Liver (tissue), 8 donors: ENCODE measurements at regions not wholly inside any gene's neighbourhood (a gene's known extent, or its start where the extent isn't known, plus 50 kb on each side); places are given as distances from the start of the nearest gene placed in this dataset.

Experiments used
- DNase-seq: peaks from one replicate; pipeline ENCODE4 v3.0.0-alpha.2; 2017; ENCODE audit warnings: low spot score
- H3K27ac ChIP-seq, 2 donors: one replicate each; pipeline ENCODE4 v1.7.0; 2013; ENCODE audit warnings: inconsistent platforms in 2 of 2, low read length in 2 of 2, control low read depth in 1 of 2, low read depth in 1 of 2, mild to moderate bottlenecking in 1 of 2
- H3K27me3 ChIP-seq, 4 donors: one replicate each; pipeline versions ENCODE4 v1.6.1 to v1.7.0; 2013; ENCODE audit warnings: low read length in 3 of 4, inconsistent platforms in 1 of 4, mild to moderate bottlenecking in 1 of 4, moderate library complexity in 1 of 4; ENCODE audit not compliant: control insufficient read depth in 4 of 4, insufficient read depth in 4 of 4
- H3K36me3 ChIP-seq, 4 donors: one replicate each; pipeline versions ENCODE4 v1.6.1 to v1.7.0; 2013; ENCODE audit warnings: low read length in 3 of 4, mild to moderate bottlenecking in 3 of 4, low read depth in 1 of 4, moderate library complexity in 1 of 4; ENCODE audit not compliant: control insufficient read depth in 4 of 4, insufficient read depth in 3 of 4
- H3K4me1 ChIP-seq, 4 donors: one replicate each; pipeline versions ENCODE4 v1.6.1 to v1.7.0; 2013; ENCODE audit warnings: low read length in 3 of 4, mild to moderate bottlenecking in 3 of 4, moderate library complexity in 1 of 4; ENCODE audit not compliant: control insufficient read depth in 4 of 4, insufficient read depth in 4 of 4
- H3K4me3 ChIP-seq, 3 donors: one replicate each; pipeline versions ENCODE4 v1.6.1 to v1.7.0; 2013; ENCODE audit warnings: low read length in 3 of 3, control low read depth in 1 of 3, low read depth in 1 of 3, mild to moderate bottlenecking in 1 of 3
- H3K9ac ChIP-seq, 2 donors: one replicate each; pipeline ENCODE4 v1.7.0; 2013; ENCODE audit warnings: low read length in 2 of 2, mild to moderate bottlenecking in 2 of 2, moderate library complexity in 2 of 2, control low read depth in 1 of 2, low read depth in 1 of 2
- H3K9me3 ChIP-seq, 4 donors: one replicate each; pipeline versions ENCODE4 v1.6.1 to v1.7.0; 2013; ENCODE audit warnings: low read length in 3 of 4; ENCODE audit not compliant: control insufficient read depth in 4 of 4
- EGR1 ChIP-seq, 2 donors: IDR thresholded peaks; 2 replicates each; pipeline ENCODE4 v1.6.1; 2016 to 2018; ENCODE audit warnings: antibody characterized with exemption in 2 of 2, low read depth in 2 of 2
- FOXA1 ChIP-seq: IDR thresholded peaks from 2 replicates; pipeline ENCODE4 v1.6.1; 2016; ENCODE audit warnings: antibody characterized with exemption
- FOXA2 ChIP-seq: IDR thresholded peaks from 2 replicates; pipeline ENCODE4 v1.6.1; 2016; ENCODE audit warnings: antibody characterized with exemption
- GABPA ChIP-seq, 2 donors: IDR thresholded peaks in 1 of 2; conservative IDR thresholded peaks in 1 of 2; 2 replicates each; pipeline ENCODE4 v1.6.1; 2016; ENCODE audit warnings: antibody characterized with exemption in 2 of 2, mild to moderate bottlenecking in 1 of 2, moderate library complexity in 1 of 2
- HNF4A ChIP-seq, 2 donors: conservative IDR thresholded peaks; 2 replicates each; pipeline ENCODE4 v1.6.1; 2016; ENCODE audit warnings: antibody characterized with exemption in 2 of 2, mild to moderate bottlenecking in 2 of 2
- HNF4G ChIP-seq: IDR thresholded peaks from 2 replicates; pipeline ENCODE4 v1.6.1; 2016; ENCODE audit warnings: antibody characterized with exemption
- JUND ChIP-seq, 2 donors: IDR thresholded peaks; 2 replicates each; pipeline ENCODE4 v1.6.1; 2016; ENCODE audit warnings: antibody characterized with exemption in 2 of 2
- NR2F2 ChIP-seq: IDR thresholded peaks from 2 replicates; pipeline ENCODE4 v1.6.1; 2016; ENCODE audit warnings: antibody characterized with exemption
- RAD21 ChIP-seq, 2 donors: IDR thresholded peaks; 2 replicates each; pipeline ENCODE4 v1.6.1; 2016; ENCODE audit warnings: antibody characterized with exemption in 2 of 2, mild to moderate bottlenecking in 2 of 2
- RXRA ChIP-seq, 2 donors: IDR thresholded peaks; 2 replicates each; pipeline ENCODE4 v1.6.1; 2017 to 2018; ENCODE audit warnings: antibody characterized with exemption in 2 of 2, mild to moderate bottlenecking in 1 of 2
- SP1 ChIP-seq: IDR thresholded peaks from 2 replicates; pipeline ENCODE4 v1.6.1; 2018; ENCODE audit warnings: antibody characterized with exemption, mild to moderate bottlenecking
- TAF1 ChIP-seq: conservative IDR thresholded peaks from 2 replicates; pipeline ENCODE4 v1.6.1; 2016; ENCODE audit warnings: antibody characterized with exemption, mild to moderate bottlenecking
- YY1 ChIP-seq: IDR thresholded peaks from 2 replicates; pipeline ENCODE4 v1.6.1; 2016; ENCODE audit warnings: antibody characterized with exemption, mild to moderate bottlenecking
- WGBS: extraction: QIAGEN DNeasy Blood & Tissue Kit; methylation state at CpG from one replicate; pipeline ENCODE4 v1.1.7; 2013; 5-methylcytosine and 5-hydroxymethylcytosine counted together
- TF ChIP-seq, protein P1 (sequence below): IDR thresholded peaks from 2 replicates; pipeline ENCODE4 v1.6.1; 2016; ENCODE audit warnings: antibody characterized with exemption
- TF ChIP-seq, protein P2 (sequence below): IDR thresholded peaks from 2 replicates; pipeline ENCODE4 v1.6.1; 2016; ENCODE audit warnings: antibody characterized with exemption
- TF ChIP-seq, protein P3 (sequence below): IDR thresholded peaks from 2 replicates; pipeline ENCODE4 v1.6.1; 2016; ENCODE audit warnings: antibody characterized with exemption
- TF ChIP-seq, protein P4 (sequence below): IDR thresholded peaks from 2 replicates; pipeline ENCODE4 v1.6.1; 2016; ENCODE audit warnings: antibody characterized with exemption, mild to moderate bottlenecking
- TF ChIP-seq, protein P5 (sequence below): fragments of 150-350 bp; IDR thresholded peaks from 2 replicates; pipeline ENCODE4 v1.5.1; 2017; ENCODE audit warnings: improper control_type of control experiment, low read depth, low read length; ENCODE audit not compliant: missing input control
- donor health status: healthy.
- donor health status: healthy.
- donor health status: healthy.
- donor health status: healthy.
- donor health status: healthy.

DNA sequence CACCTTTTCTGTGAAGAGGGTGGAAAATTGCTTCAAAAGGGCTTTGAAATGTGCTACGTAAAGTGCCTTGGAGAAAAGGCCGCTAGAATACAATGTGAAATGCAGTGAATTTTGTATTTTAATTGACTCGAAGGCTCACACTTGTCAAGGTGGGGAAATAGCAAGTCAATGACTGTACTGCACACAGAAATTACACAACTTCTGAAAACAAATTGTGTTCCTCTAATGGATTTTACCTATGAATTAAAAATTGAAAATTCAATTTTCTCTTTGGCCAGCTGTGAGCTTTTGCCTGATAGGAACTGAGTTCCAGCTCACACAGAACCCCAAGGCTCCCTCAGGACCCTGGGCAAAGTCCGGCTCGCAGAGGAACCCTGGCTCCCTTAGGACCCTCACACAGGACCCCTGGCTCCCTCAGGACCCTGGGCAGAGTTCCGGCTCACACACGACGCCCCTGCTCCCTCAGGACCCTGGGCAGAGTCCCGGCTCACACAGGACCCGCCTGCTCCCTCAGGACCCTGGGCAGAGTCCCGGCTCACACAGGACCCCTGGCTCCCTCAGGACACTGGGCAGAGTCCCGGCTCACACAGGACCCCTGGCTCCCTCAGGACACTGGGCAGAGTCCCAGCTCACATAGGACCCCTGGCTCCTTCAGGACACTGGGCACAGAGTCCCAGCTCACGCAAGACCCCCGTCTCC, 324.9 kb downstream of the UQCRFS1 start (continued):
- TF ChIP-seq SP1 (no peak), GABPA (IDR thresholded peaks at IDR 0.05 in 1 of 2, conservative IDR thresholded peaks at IDR 0.05 in 1 of 2) (no peak)
- TF ChIP-seq, protein P1, sequence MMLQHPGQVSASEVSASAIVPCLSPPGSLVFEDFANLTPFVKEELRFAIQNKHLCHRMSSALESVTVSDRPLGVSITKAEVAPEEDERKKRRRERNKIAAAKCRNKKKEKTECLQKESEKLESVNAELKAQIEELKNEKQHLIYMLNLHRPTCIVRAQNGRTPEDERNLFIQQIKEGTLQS: no peak
- TF ChIP-seq, protein P2, sequence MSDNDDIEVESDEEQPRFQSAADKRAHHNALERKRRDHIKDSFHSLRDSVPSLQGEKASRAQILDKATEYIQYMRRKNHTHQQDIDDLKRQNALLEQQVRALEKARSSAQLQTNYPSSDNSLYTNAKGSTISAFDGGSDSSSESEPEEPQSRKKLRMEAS: no peak

DNA sequence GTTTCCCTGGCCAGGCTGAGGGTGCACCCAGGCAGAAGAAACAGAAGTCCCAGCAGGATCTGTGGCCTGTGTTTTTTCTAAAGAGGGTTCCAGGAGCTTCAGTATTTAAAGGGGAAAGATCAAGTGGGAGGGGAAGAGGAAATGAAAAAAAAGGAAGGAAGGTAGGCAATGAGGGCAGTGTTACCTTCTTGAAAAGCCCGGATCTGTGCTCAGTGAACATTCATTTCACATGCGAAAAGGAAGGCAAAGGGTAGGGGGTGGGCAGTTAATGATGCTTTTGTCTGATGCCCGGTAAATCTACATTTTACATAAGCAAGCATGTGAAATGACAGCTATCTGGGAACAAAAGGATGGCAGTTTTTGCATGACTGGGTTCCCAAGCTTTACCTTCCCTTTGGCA, 326.2 kb downstream of the UQCRFS1 start:
- H3K27ac ChIP-seq: no peak overlapping the region
- no peaks in the 10 kb centered on the region for H3K36me3 ChIP-seq
- DNase-seq: no peak
- H3K4me1 ChIP-seq: no peaks in the 10 kb centered on the region
- WGBS: 46% methylated on average over 3 of the region's 3 CpGs
- no peaks in the 10 kb centered on the region for H3K9me3 ChIP-seq
- no peaks in the 10 kb centered on the region for H3K27me3 ChIP-seq
- H3K4me3 ChIP-seq: no peak overlapping the region
- no peak for TF ChIP-seq FOXA1
- TF ChIP-seq, protein P2: no peak
- TF ChIP-seq TAF1: no peak
- no peak for TF ChIP-seq FOXA2
- TF ChIP-seq NR2F2: no peak
- TF ChIP-seq SP1: no peak
- TF ChIP-seq, protein P3, sequence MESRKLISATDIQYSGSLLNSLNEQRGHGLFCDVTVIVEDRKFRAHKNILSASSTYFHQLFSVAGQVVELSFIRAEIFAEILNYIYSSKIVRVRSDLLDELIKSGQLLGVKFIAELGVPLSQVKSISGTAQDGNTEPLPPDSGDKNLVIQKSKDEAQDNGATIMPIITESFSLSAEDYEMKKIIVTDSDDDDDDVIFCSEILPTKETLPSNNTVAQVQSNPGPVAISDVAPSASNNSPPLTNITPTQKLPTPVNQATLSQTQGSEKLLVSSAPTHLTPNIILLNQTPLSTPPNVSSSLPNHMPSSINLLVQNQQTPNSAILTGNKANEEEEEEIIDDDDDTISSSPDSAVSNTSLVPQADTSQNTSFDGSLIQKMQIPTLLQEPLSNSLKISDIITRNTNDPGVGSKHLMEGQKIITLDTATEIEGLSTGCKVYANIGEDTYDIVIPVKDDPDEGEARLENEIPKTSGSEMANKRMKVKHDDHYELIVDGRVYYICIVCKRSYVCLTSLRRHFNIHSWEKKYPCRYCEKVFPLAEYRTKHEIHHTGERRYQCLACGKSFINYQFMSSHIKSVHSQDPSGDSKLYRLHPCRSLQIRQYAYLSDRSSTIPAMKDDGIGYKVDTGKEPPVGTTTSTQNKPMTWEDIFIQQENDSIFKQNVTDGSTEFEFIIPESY: no peak
- H3K9ac ChIP-seq: no peak overlapping the region

DNA sequence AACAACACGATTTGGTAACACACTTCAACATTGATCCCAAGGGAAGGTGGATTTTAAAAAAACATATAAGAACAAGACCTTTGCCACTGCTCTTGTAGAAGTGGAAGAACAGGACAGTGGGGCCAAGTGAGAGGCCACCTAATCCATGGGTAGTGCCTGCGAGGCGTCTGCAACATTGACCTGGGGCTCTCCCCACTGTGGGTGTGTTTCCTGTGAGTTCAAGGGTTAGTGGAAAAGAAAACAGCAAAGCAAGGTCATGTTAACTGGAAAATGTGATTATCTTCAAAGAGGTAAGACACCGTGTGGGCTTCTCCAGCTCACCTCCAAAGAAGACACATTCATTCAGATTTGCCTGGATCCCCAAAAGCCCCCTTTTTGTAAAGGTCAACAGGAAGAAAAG, 327.0 kb downstream of the UQCRFS1 start:
- Histone ChIP-seq H3K9ac (no peak overlapping the region), H3K36me3 (no peaks in the 10 kb centered on the region), H3K27ac (no peak overlapping the region), H3K9me3 (no peaks in the 10 kb centered on the region), H3K4me1 (no peaks in the 10 kb centered on the region), H3K4me3 (no peak overlapping the region), H3K27me3 (no peaks in the 10 kb centered on the region)
- TF ChIP-seq, protein P4, sequence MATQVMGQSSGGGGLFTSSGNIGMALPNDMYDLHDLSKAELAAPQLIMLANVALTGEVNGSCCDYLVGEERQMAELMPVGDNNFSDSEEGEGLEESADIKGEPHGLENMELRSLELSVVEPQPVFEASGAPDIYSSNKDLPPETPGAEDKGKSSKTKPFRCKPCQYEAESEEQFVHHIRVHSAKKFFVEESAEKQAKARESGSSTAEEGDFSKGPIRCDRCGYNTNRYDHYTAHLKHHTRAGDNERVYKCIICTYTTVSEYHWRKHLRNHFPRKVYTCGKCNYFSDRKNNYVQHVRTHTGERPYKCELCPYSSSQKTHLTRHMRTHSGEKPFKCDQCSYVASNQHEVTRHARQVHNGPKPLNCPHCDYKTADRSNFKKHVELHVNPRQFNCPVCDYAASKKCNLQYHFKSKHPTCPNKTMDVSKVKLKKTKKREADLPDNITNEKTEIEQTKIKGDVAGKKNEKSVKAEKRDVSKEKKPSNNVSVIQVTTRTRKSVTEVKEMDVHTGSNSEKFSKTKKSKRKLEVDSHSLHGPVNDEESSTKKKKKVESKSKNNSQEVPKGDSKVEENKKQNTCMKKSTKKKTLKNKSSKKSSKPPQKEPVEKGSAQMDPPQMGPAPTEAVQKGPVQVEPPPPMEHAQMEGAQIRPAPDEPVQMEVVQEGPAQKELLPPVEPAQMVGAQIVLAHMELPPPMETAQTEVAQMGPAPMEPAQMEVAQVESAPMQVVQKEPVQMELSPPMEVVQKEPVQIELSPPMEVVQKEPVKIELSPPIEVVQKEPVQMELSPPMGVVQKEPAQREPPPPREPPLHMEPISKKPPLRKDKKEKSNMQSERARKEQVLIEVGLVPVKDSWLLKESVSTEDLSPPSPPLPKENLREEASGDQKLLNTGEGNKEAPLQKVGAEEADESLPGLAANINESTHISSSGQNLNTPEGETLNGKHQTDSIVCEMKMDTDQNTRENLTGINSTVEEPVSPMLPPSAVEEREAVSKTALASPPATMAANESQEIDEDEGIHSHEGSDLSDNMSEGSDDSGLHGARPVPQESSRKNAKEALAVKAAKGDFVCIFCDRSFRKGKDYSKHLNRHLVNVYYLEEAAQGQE: no peak
- TF ChIP-seq FOXA2 (no peak), NR2F2 (no peak), TAF1 (no peak), GABPA (IDR thresholded peaks at IDR 0.05 in 1 of 2, conservative IDR thresholded peaks at IDR 0.05 in 1 of 2) (no peak), EGR1 (IDR thresholded peaks at IDR 0.05; ENCODE audit: low read depth in 2 of 2) (no peak), HNF4G (no peak), HNF4A (conservative IDR thresholded peaks at IDR 0.05) (no peak), RXRA (IDR thresholded peaks at IDR 0.05) (no peak), YY1 (no peak), JUND (IDR thresholded peaks at IDR 0.05) (no peak), SP1 (no peak), RAD21 (IDR thresholded peaks at IDR 0.05) (no peak), FOXA1 (no peak)
- TF ChIP-seq, protein P5, sequence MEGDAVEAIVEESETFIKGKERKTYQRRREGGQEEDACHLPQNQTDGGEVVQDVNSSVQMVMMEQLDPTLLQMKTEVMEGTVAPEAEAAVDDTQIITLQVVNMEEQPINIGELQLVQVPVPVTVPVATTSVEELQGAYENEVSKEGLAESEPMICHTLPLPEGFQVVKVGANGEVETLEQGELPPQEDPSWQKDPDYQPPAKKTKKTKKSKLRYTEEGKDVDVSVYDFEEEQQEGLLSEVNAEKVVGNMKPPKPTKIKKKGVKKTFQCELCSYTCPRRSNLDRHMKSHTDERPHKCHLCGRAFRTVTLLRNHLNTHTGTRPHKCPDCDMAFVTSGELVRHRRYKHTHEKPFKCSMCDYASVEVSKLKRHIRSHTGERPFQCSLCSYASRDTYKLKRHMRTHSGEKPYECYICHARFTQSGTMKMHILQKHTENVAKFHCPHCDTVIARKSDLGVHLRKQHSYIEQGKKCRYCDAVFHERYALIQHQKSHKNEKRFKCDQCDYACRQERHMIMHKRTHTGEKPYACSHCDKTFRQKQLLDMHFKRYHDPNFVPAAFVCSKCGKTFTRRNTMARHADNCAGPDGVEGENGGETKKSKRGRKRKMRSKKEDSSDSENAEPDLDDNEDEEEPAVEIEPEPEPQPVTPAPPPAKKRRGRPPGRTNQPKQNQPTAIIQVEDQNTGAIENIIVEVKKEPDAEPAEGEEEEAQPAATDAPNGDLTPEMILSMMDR: no peak
- TF ChIP-seq, protein P1: no peak
- TF ChIP-seq, protein P3: no peak
- TF ChIP-seq, protein P2: no peak
- 27% methylated on average over 4 of the region's 4 CpGs for WGBS
- DNase-seq: no peak
